ENCODE measurements at regions not wholly inside any gene's neighbourhood (a gene's known extent, or its start where the extent isn't known, plus 50 kb on each side); places are given as distances from the start of the nearest gene placed in this dataset.
"Not testable (repeated sequence)": the region's sequence is repeated elsewhere in the genome, so short reads cannot be mapped to it uniquely, and the experiment has no call there.

GRCh38 chr6:115055579-115055978 is 712.8 kb upstream of the HS3ST5 start:
- no peak overlapping the region for H3K4me2 ChIP-seq (ENCODE audit: low read length)
- RAD21 ChIA-PET (ENCODE audit: low non-redundant PET in 1 of 2, low total read pairs in 2 of 2, uncharacterized antibody in 2 of 2, unreplicated experiment in 2 of 2), result no interaction called here
- intact Hi-C loops (cut with micrococcal nuclease), result no loop called here
- no peaks in the 10 kb centered on the region for H3K9me2 ChIP-seq (ENCODE audit: insufficient read depth)
- no peak overlapping the region for H3K9ac ChIP-seq (ENCODE audit: low read length)
- TF ChIP-seq EZH2 (IDR thresholded peaks at IDR 0.05) (no peak), YY1 (IDR thresholded peaks at IDR 0.05; ENCODE audit: extremely low read depth, insufficient replicate concordance, low read depth, low read length) (no peak), EZH2phosphoT487 (IDR thresholded peaks at IDR 0.05; ENCODE audit: borderline replicate concordance) (no peak), MAX (IDR thresholded peaks at IDR 0.05) (no peak), POLR2A (IDR thresholded peaks at IDR 0.05; ENCODE audit: borderline replicate concordance, extremely low read depth, insufficient read depth, insufficient read length) (no peak), CBX3 (IDR thresholded peaks at IDR 0.05; ENCODE audit: low read depth) (no peak), ZBTB33 (IDR thresholded peaks at IDR 0.05; ENCODE audit: extremely low read depth, insufficient replicate concordance, low read length) (no peak), ATF3 (IDR thresholded peaks at IDR 0.05) (no peak), CTCF (IDR thresholded peaks at IDR 0.05 in 2 of 3, conservative IDR thresholded peaks at IDR 0.05 in 1 of 3; ENCODE audit: borderline replicate concordance in 1 of 3, insufficient read depth in 1 of 3, low read depth in 2 of 3, low read length in 2 of 3) (no peak), CEBPB (IDR thresholded peaks at IDR 0.05; ENCODE audit: low read depth) (no peak), RAD21 (IDR thresholded peaks at IDR 0.05; ENCODE audit: low read depth) (no peak), REST (IDR thresholded peaks at IDR 0.05; ENCODE audit: low read depth) (no peak), JUND (IDR thresholded peaks at IDR 0.05) (no peak), EGR1 (IDR thresholded peaks at IDR 0.05; ENCODE audit: low read depth) (no peak)
- DNase-seq (ENCODE audit: low read depth, low spot score), result no peak
- POLR2A ChIA-PET, result no interaction called here
- no peaks in the 10 kb centered on the region for H3K79me2 ChIP-seq (ENCODE audit: insufficient read depth, low read length)
- no peaks in the 10 kb centered on the region for H3K9me3 ChIP-seq (ENCODE audit: control insufficient read depth in 1 of 2, insufficient read depth in 1 of 2, low read depth in 1 of 2, low read length in 2 of 2)
- H3K36me3 ChIP-seq (ENCODE audit: control insufficient read depth in 1 of 2, insufficient read depth in 2 of 2, low read length in 2 of 2), result no peaks in the 10 kb centered on the region
- no peaks in the 10 kb centered on the region for H3K27me3 ChIP-seq (ENCODE audit: insufficient read depth, low read length)
- no peaks in the 10 kb centered on the region for H4K20me1 ChIP-seq (ENCODE audit: insufficient read depth)
- no peaks in the 10 kb centered on the region for H3K4me1 ChIP-seq (ENCODE audit: control insufficient read depth in 1 of 2, insufficient read depth in 2 of 2, low read length in 2 of 2)
- no peak for ATAC-seq
- CTCF ChIA-PET, result no interaction called here
- no TSS peak for BruUV-seq (replicated peaks)
- H2AFZ ChIP-seq (ENCODE audit: low read depth, low read length, poor library complexity, severe bottlenecking), result no peak overlapping the region
- no peak overlapping the region for H3K27ac ChIP-seq (ENCODE audit: low read depth, low read length)
- no peak overlapping the region for H3K4me3 ChIP-seq (replicated peaks in 1 of 2; ENCODE audit: low read depth in 1 of 2, low read length in 2 of 2)

- H3K4me1 ChIP-seq (ENCODE audit: control insufficient read depth in 1 of 2, insufficient read depth in 2 of 2, low read length in 2 of 2); H3K9me3 ChIP-seq (ENCODE audit: control insufficient read depth in 1 of 2, insufficient read depth in 1 of 2, low read depth in 1 of 2, low read length in 2 of 2); H4K20me1 ChIP-seq (ENCODE audit: insufficient read depth); DNase-seq (ENCODE audit: low read depth, low spot score); ATAC-seq; H3K79me2 ChIP-seq (ENCODE audit: insufficient read depth, low read length); H2AFZ ChIP-seq (ENCODE audit: low read depth, low read length, poor library complexity, severe bottlenecking); BruUV-seq (replicated peaks); H3K9ac ChIP-seq (ENCODE audit: low read length); H3K27ac ChIP-seq (ENCODE audit: low read depth, low read length); H3K36me3 ChIP-seq (ENCODE audit: control insufficient read depth in 1 of 2, insufficient read depth in 2 of 2, low read length in 2 of 2); intact Hi-C loops (cut with micrococcal nuclease); POLR2A ChIA-PET; H3K4me2 ChIP-seq (ENCODE audit: low read length); H3K27me3 ChIP-seq (ENCODE audit: insufficient read depth, low read length); RAD21 ChIA-PET (ENCODE audit: low non-redundant PET in 1 of 2, low total read pairs in 2 of 2, uncharacterized antibody in 2 of 2, unreplicated experiment in 2 of 2); CTCF ChIA-PET; H3K4me3 ChIP-seq (replicated peaks in 1 of 2; ENCODE audit: low read depth in 1 of 2, low read length in 2 of 2); H3K9me2 ChIP-seq (ENCODE audit: insufficient read depth): not testable (repeated sequence)
Measured at GRCh38 chr6:115054242-115054641, 711.4 kb upstream of the HS3ST5 start.
